SU-DHL-6 (cell line): ENCODE measurements at regions not wholly inside any gene's neighbourhood (a gene's known extent, or its start where the extent isn't known, plus 50 kb on each side); places are given as distances from the start of the nearest gene placed in this dataset.

Experiments used
- H2AFZ ChIP-seq: fragments of 200-600 bp; sonication (generic); 2 replicates; pipeline ENCODE4 v1.6.1; 2014; ENCODE audit warnings: low read depth, mild to moderate bottlenecking, moderate library complexity, mixed read lengths, antibody characterized with exemption, low read length; ENCODE audit not compliant: severe bottlenecking
- H3F3A ChIP-seq: fragments of 200-600 bp; shearing (Covaris generic); 2 replicates; pipeline ENCODE4 v1.6.0; 2016; ENCODE audit warnings: antibody characterized with exemption, mild to moderate bottlenecking; ENCODE audit not compliant: insufficient read depth
- H3K27ac ChIP-seq: fragments of 200-600 bp; sonication (generic); 2 replicates; pipeline ENCODE4 v1.5.1; 2016; ENCODE audit warnings: low read depth, mild to moderate bottlenecking, low read length, moderate library complexity, mixed read lengths
- H3K27me3 ChIP-seq: fragments of 200-600 bp; sonication (generic), shearing (Covaris generic); 2 replicates; pipeline ENCODE4 v1.6.0; 2014; ENCODE audit warnings: mild to moderate bottlenecking, low read length
- H3K36me3 ChIP-seq: fragments of 200-600 bp; sonication (generic); 2 replicates; pipeline ENCODE4 v1.6.1; 2014; ENCODE audit warnings: mild to moderate bottlenecking, low read length, mixed read lengths
- H3K4me2 ChIP-seq: fragments of 300-600, 200-600 bp; shearing (Covaris generic), sonication (generic); 2 replicates; pipeline ENCODE4 v1.6.0; 2014; ENCODE audit warnings: low read length, low read depth, mild to moderate bottlenecking; ENCODE audit not compliant: poor library complexity, severe bottlenecking
- H3K4me3 ChIP-seq: fragments of 200-600 bp; sonication (generic); 2 replicates; pipeline ENCODE4 v1.5.1; 2014; ENCODE audit warnings: antibody characterized with exemption, low read length, mild to moderate bottlenecking, mixed read lengths; ENCODE audit not compliant: insufficient read depth, poor library complexity, severe bottlenecking
- H3K79me2 ChIP-seq: fragments of 200-600 bp; sonication (generic); 2 replicates; pipeline ENCODE4 v1.6.1; 2014; ENCODE audit warnings: mild to moderate bottlenecking, low read length, moderate library complexity; ENCODE audit not compliant: insufficient read depth
- H3K9ac ChIP-seq: fragments of 200-600 bp; sonication (generic); 2 replicates; pipeline ENCODE4 v1.7.0; 2014; ENCODE audit warnings: mild to moderate bottlenecking, low read length
- H3K9me2 ChIP-seq: fragments of 200-600 bp; sonication (generic); replicated peaks from 2 replicates; pipeline ENCODE4 v1.6.1; 2014; ENCODE audit warnings: low read length; ENCODE audit not compliant: insufficient read depth
- H3K9me3 ChIP-seq: fragments of 200-600 bp; sonication (generic); 2 replicates; pipeline ENCODE4 v1.6.1; 2014; ENCODE audit warnings: low read length, mixed read lengths; ENCODE audit not compliant: insufficient read depth
- H4K20me1 ChIP-seq: fragments of 200-600 bp; sonication (generic); 2 replicates; pipeline ENCODE4 v1.6.1; 2014; ENCODE audit warnings: low read depth, mild to moderate bottlenecking, antibody characterized with exemption, low read length, moderate library complexity, mixed read lengths
- EZH2phosphoT487 ChIP-seq: fragments of 200-600 bp; sonication (generic), shearing (Covaris generic); conservative IDR thresholded peaks from 2 replicates; pipeline ENCODE4 v1.6.1; 2018; ENCODE audit warnings: mild to moderate bottlenecking, antibody characterized with exemption, low read length, moderate library complexity, mixed read lengths
- TF ChIP-seq, protein P1 (sequence below): fragments of 200-600 bp; sonication (generic); IDR thresholded peaks from one replicate; pipeline ENCODE4 v1.5.1; 2017; ENCODE audit warnings: antibody characterized with exemption, mild to moderate bottlenecking, low read length, moderate library complexity; ENCODE audit not compliant: insufficient read depth, poor library complexity, severe bottlenecking

DNA sequence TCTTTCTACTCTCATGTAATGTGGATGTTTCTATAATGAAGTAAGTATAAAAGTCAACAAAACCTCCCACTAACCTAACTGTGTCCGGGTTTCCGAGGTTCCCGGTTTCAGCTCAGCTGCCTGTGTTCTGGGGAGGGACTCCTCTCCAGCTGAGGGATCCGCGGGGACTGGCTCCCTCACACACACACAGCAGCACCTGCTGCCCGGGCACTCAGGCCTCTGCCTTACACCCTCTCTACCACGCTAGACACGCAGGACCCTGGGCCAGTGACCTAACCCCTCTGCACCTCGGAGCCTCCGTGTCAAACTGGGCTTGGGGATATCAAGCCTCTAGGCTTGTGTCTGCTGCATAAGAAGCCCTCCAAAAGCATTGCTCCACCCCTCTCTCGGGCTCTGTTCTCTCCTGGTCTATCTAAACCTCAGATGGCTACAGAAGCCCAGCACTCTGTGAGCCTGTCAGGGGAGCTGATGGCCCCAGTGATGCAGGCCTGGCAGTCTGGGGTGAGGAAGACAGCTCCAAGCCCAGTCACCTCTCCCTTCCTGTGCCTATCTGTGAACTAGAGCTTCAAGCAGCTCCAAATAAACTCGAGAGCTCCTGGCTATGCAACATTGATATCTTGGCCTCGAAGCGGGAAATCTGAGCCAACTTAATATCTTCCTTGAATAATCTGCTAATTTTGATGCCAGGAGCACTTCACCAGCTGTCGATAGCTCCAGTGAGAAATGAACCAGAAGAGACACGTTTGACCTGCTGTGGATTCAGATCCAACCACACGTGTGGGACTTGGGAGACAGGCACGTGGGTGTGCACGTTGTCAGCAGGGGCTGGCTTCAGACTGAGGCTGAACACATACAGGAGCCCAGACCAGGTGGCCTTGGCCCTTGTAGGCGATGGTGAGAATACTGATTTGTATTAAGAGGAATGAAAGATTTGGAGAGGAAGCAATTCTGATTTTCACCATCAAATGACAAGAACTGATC is 232.7 kb upstream of the B3GAT1 start:
- Histone ChIP-seq H3K27ac (no peak overlapping the region), H3K27me3 (no peaks in the 10 kb centered on the region), H3K4me3 (no peak overlapping the region), H4K20me1 (no peaks in the 10 kb centered on the region), H3K9ac (no peak overlapping the region), H3K36me3 (no peaks in the 10 kb centered on the region), H3K9me3 (no peaks in the 10 kb centered on the region), H3F3A (no peaks in the 10 kb centered on the region), H2AFZ (no peak overlapping the region), H3K9me2 (no peaks in the 10 kb centered on the region), H3K79me2 (no peaks in the 10 kb centered on the region), H3K4me2 (no peak overlapping the region)
- no peak for TF ChIP-seq EZH2phosphoT487
- TF ChIP-seq, protein P1, sequence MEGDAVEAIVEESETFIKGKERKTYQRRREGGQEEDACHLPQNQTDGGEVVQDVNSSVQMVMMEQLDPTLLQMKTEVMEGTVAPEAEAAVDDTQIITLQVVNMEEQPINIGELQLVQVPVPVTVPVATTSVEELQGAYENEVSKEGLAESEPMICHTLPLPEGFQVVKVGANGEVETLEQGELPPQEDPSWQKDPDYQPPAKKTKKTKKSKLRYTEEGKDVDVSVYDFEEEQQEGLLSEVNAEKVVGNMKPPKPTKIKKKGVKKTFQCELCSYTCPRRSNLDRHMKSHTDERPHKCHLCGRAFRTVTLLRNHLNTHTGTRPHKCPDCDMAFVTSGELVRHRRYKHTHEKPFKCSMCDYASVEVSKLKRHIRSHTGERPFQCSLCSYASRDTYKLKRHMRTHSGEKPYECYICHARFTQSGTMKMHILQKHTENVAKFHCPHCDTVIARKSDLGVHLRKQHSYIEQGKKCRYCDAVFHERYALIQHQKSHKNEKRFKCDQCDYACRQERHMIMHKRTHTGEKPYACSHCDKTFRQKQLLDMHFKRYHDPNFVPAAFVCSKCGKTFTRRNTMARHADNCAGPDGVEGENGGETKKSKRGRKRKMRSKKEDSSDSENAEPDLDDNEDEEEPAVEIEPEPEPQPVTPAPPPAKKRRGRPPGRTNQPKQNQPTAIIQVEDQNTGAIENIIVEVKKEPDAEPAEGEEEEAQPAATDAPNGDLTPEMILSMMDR = no peak

DNA sequence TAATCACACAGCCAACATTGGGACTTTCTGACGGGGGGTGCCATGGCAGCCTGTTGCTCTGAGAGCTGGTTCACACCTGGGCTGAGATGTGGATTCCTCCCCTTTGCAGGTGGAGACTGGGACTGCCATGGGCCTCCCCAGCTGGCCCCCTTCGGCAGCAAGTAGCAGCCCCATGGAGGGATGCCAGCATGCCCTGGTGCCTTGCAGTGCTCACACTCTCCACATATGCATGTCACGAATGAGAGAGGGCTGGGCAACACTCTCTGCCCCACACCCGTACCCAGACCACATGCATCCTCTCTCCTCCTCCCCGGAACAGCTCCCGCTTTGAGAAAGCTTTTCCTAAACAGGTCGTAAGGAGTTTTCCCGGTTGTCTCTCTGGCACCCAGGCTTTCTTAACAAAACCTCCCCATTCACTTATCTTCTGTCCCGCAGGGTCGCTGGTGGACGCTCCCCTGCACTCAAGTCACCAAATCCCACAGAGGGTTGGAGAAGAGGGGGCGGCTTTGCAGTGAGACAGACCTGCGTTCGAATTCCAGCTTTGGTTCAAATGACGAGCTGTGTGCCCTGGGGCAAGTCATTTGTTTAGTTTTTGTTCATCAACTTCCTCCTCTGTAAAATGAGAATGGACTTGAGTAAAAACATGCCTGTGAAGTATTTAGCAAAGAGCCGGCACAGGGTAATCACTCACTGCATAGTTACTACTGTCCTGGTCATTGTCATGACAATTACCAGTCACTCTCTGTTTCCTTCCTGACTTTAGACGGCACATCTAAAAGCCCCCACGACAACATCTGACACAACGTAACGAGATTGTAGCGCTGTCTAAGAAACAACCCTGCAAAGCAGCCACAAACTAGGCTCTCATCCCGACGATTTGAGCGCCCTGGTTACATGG is 231.3 kb upstream of the B3GAT1 start:
- Histone ChIP-seq H3F3A (no peaks in the 10 kb centered on the region), H3K9ac (no peak overlapping the region), H3K4me3 (no peak overlapping the region), H3K9me3 (no peaks in the 10 kb centered on the region), H2AFZ (no peak overlapping the region), H3K4me2 (no peak overlapping the region), H3K36me3 (no peaks in the 10 kb centered on the region), H3K79me2 (no peaks in the 10 kb centered on the region), H3K27me3 (no peaks in the 10 kb centered on the region), H3K27ac (no peak overlapping the region), H3K9me2 (no peaks in the 10 kb centered on the region), H4K20me1 (no peaks in the 10 kb centered on the region)
- TF ChIP-seq, protein P1 = no peak
- TF ChIP-seq EZH2phosphoT487 = no peak

DNA sequence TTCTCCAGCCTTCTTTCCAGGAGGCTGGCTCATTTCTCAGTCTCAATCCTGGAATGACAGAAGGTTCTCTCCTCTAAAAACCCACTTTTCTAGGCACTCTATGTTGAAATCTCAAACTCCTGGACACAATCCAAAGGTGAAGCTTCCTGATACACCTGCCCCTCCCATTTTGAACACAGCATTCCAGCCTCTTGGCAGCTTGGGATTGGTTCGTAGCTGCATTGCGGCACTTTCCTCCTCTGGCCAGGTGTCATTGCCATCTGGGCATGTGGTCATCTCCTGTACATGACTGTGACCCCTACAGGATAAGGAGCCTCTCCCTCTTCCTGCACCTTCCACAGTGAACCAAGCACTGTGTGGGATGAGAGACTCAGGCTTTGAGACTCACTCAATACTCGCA is 230.2 kb upstream of the B3GAT1 start:
- H3F3A ChIP-seq = no peaks in the 10 kb centered on the region
- no peak overlapping the region for H3K4me2 ChIP-seq
- H3K4me3 ChIP-seq = no peak overlapping the region
- H3K36me3 ChIP-seq = no peaks in the 10 kb centered on the region
- H3K27ac ChIP-seq = no peak overlapping the region
- no peaks in the 10 kb centered on the region for H3K9me3 ChIP-seq
- no peaks in the 10 kb centered on the region for H3K27me3 ChIP-seq
- no peaks in the 10 kb centered on the region for H3K9me2 ChIP-seq
- no peak overlapping the region for H2AFZ ChIP-seq
- no peaks in the 10 kb centered on the region for H3K79me2 ChIP-seq
- TF ChIP-seq, protein P1 = no peak
- no peak for TF ChIP-seq EZH2phosphoT487
- H3K9ac ChIP-seq = no peak overlapping the region
- no peaks in the 10 kb centered on the region for H4K20me1 ChIP-seq
